Thoracic aorta (tissue), 2 donors: ENCODE measurements at regions not wholly inside any gene's neighbourhood (a gene's known extent, or its start where the extent isn't known, plus 50 kb on each side); places are given as distances from the start of the nearest gene placed in this dataset.
"Not testable (repeated sequence)": the region's sequence is repeated elsewhere in the genome, so short reads cannot be mapped to it uniquely, and the experiment has no call there.

Experiments
- ATAC-seq: fragments of 150-250 bp; one replicate; pipeline ENCODE4 v1.8.0; 2017; ENCODE audit warnings: low read depth; ENCODE audit not compliant: insufficient number of reproducible peaks, low FRiP score
- DNase-seq: peaks from one replicate; pipeline ENCODE4 v3.0.0-alpha.2; 2020; ENCODE audit warnings: low spot score
- H3K27ac ChIP-seq, 2 donors: fragments of 200-600 bp; sonication (generic); 1 replicate in 1 of 2; 2 replicates in 1 of 2; pipeline ENCODE4 v1.5.1; 2016; ENCODE audit warnings: mild to moderate bottlenecking in 2 of 2, moderate library complexity in 2 of 2
- H3K27me3 ChIP-seq: fragments of 200-600 bp; sonication (generic); replicated peaks from 2 replicates; pipeline ENCODE4 v1.6.0; 2016; ENCODE audit warnings: mild to moderate bottlenecking; ENCODE audit not compliant: insufficient read depth
- H3K36me3 ChIP-seq: fragments of 200-600 bp; sonication (generic); one replicate; pipeline ENCODE4 v1.5.1; 2016
- H3K4me1 ChIP-seq, 2 donors: fragments of 200-600 bp; sonication (generic); 1 replicate in 1 of 2; 2 replicates in 1 of 2; pipeline versions ENCODE4 v1.5.1 to v1.6.0; 2016; ENCODE audit warnings: low read depth in 2 of 2, mild to moderate bottlenecking in 1 of 2; ENCODE audit not compliant: control insufficient read depth in 1 of 2
- H3K4me3 ChIP-seq: fragments of 200-600 bp; sonication (generic); 2 replicates; pipeline ENCODE4 v1.5.1; 2016; ENCODE audit warnings: mild to moderate bottlenecking
- H3K9me3 ChIP-seq: fragments of 200-600 bp; sonication (generic); 2 replicates; pipeline ENCODE4 v1.5.1; 2016
- CTCF ChIP-seq: fragments of 200-600 bp; sonication (generic); IDR thresholded peaks from one replicate; pipeline ENCODE4 v1.5.1; 2019; ENCODE audit warnings: antibody characterized with exemption

- Histone ChIP-seq H3K9me3 (no peaks in the 10 kb centered on the region), H3K4me1 (no peaks in the 10 kb centered on the region), H3K4me3 (no peak overlapping the region), H3K36me3 (no peaks in the 10 kb centered on the region), H3K27me3 (no peaks in the 10 kb centered on the region), H3K27ac (no peak overlapping the region)
- ATAC-seq (no peak), DNase-seq (no peak)
- TF ChIP-seq CTCF, result no peak
Observed at GRCh38 chr10:120209124-120209762, 247.8 kb upstream of the PLPP4 start.

GRCh38 chr10:120212275-120212674 lies 244.8 kb upstream of the PLPP4 start:
- ATAC-seq (no peak), DNase-seq (no peak)
- TF ChIP-seq CTCF, result no peak
- Histone ChIP-seq H3K36me3 (no peaks in the 10 kb centered on the region), H3K4me1 (no peaks in the 10 kb centered on the region), H3K9me3 (no peaks in the 10 kb centered on the region), H3K27me3 (no peaks in the 10 kb centered on the region), H3K4me3 (no peak overlapping the region), H3K27ac (no peak overlapping the region)

- not testable (repeated sequence) for H3K4me1 ChIP-seq, H3K27me3 ChIP-seq, H3K36me3 ChIP-seq, ATAC-seq, H3K27ac ChIP-seq, H3K4me3 ChIP-seq, DNase-seq, H3K9me3 ChIP-seq
Observed at GRCh38 chr10:120213283-120213682, 243.7 kb upstream of the PLPP4 start.

GRCh38 chr10:120217736-120218135 lies 239.3 kb upstream of the PLPP4 start:
- no peaks in the 10 kb centered on the region for H3K36me3 ChIP-seq
- DNase-seq, result no peak
- ATAC-seq, result no peak
- no peak overlapping the region for H3K4me3 ChIP-seq
- no peak overlapping the region for H3K27ac ChIP-seq
- no peaks in the 10 kb centered on the region for H3K4me1 ChIP-seq
- H3K27me3 ChIP-seq, result no peaks in the 10 kb centered on the region
- TF ChIP-seq CTCF, result no peak
- no peaks in the 10 kb centered on the region for H3K9me3 ChIP-seq

- no peak for ATAC-seq
- no peaks in the 10 kb centered on the region for H3K9me3 ChIP-seq
Observed at GRCh38 chr10:120221873-120222485, 235.0 kb upstream of the PLPP4 start.

More at GRCh38 chr10:120221873-120222485, 235.0 kb upstream of the PLPP4 start:
- TF ChIP-seq CTCF, result no peak
- Histone ChIP-seq H3K4me3 (no peak overlapping the region), H3K27ac (no peak overlapping the region), H3K4me1 (no peaks in the 10 kb centered on the region), H3K27me3 (no peaks in the 10 kb centered on the region), H3K36me3 (no peaks in the 10 kb centered on the region)
- no peak for DNase-seq
